RWPE1 (cell line): ENCODE measurements at regions not wholly inside any gene's neighbourhood (a gene's known extent, or its start where the extent isn't known, plus 50 kb on each side); places are given as distances from the start of the nearest gene placed in this dataset.

Experiments used
- CTCF ChIA-PET: fragments of 350-600 bp; sonication (Branson Sonifier 250); formaldehyde crosslinking; extraction: SDS; loops from one replicate; lab custom pipeline; 2021; lab: Yijun Ruan, JAX
- POLR2A ChIA-PET: fragments of 400-600 bp; formaldehyde crosslinking; extraction: SDS; loops from one replicate; lab custom pipeline; 2020; ENCODE audit warnings: antibody characterized with exemption; ENCODE audit not compliant: low non-redundant PET; lab: Yijun Ruan, JAX
- DNase-seq: peaks from one replicate; pipeline ENCODE4 v3.0.0; 2012; ENCODE audit warnings: low spot score
- H3K27ac ChIP-seq: fragments of 450-650 bp; 2 replicates; pipeline ENCODE4 v1.5.1; 2017
- TF ChIP-seq, protein P1 (sequence below): fragments of 450-650 bp; conservative IDR thresholded peaks from 2 replicates; pipeline ENCODE4 v1.5.1; 2017; ENCODE audit warnings: low read depth, mild to moderate bottlenecking

DNA sequence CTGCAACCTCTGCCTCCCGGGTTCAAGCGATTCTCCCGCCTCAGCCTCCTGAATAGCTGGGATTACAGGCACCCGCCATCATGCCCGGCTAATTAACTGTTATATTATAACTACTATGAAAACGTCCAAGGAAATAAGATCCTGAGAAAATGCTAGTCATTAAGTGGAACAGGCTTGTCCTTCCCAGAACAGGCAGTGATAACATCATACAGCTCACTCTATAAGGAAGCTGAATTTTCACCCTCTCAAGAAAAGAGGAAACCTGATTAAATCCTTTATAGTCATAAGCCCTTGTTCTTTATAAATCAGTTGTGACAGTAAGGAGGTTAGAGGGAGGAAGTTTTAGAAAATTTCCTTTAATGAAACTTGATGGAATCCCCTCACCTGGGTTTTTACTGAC is 163.9 kb upstream of the CLINT1 start:
- TF ChIP-seq, protein P1, sequence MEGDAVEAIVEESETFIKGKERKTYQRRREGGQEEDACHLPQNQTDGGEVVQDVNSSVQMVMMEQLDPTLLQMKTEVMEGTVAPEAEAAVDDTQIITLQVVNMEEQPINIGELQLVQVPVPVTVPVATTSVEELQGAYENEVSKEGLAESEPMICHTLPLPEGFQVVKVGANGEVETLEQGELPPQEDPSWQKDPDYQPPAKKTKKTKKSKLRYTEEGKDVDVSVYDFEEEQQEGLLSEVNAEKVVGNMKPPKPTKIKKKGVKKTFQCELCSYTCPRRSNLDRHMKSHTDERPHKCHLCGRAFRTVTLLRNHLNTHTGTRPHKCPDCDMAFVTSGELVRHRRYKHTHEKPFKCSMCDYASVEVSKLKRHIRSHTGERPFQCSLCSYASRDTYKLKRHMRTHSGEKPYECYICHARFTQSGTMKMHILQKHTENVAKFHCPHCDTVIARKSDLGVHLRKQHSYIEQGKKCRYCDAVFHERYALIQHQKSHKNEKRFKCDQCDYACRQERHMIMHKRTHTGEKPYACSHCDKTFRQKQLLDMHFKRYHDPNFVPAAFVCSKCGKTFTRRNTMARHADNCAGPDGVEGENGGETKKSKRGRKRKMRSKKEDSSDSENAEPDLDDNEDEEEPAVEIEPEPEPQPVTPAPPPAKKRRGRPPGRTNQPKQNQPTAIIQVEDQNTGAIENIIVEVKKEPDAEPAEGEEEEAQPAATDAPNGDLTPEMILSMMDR, result no peak
- CTCF ChIA-PET, result no interaction called here
- POLR2A ChIA-PET, result no interaction called here
- no peak for DNase-seq
- H3K27ac ChIP-seq, result no peak overlapping the region

DNA sequence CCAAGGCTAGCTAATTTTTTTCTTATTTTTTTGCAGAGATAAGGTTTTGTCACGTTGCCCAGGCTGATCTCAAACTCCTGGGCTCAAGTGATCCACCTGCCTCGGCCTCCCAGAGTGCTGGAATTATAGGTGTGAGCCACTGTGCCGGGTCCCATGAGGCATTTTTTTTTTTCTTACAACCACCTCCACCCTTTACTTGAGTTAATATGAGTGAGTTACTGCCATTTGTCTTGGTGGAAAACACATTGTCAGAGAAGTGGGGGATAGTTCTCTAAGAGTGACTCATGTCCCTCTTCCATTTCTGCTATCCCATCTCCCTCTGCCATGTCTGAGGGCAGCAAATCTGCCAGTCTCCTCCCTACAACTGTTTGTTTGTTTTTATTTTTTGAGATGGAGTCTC is 163.4 kb upstream of the CLINT1 start:
- no peak for DNase-seq
- ChIA-PET POLR2A (no interaction called here), CTCF (no interaction called here)
- no peak overlapping the region for H3K27ac ChIP-seq
- TF ChIP-seq, protein P1, result no peak

DNA sequence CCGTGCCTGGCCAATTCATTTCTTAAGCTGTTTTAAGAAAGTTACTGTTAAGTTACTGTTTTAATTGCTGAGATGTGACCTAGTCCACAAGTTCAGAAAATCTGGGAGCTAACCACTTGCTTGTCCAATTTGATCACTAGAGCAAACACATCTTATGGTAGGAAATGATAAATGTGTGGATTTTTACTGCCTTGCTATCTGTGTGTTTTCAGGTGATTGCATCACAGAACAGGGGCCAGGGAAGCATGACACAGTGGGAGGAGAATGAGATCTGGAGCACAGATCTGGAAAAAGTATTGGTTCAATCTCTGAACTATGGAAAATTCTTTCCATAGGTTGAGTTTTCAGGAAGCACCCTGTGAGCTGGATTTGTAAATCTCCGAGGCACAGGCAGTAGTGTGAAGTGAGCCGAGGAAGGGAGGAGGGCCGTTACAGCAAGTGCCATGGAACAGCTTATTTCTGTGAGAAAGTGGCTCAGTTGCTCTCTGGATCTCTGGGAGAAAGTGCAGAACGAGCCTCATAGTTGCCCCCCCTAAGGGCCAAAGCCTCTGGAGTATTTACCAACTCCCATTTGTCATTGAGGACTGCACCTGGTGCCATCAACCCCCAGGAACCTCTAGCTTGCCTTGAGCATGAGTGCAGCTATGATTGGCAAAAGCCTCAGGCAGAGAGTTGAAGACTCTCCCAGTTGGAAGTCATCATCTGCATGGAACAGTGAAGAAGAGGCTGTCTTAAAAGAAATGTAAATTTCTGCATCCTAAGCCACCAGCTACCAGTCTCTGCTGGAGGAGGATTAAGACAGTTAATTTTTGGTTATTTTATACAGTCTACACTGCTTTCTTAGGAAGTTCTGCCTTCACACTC is 161.8 kb upstream of the CLINT1 start:
- DNase-seq, result no peak
- CTCF ChIA-PET, result interaction anchor here (0.7 kb wide), 1 partner anchor 304 kb away, joined by 3 read pairs; no protein-coding TSS in a partner anchor
- POLR2A ChIA-PET, result no interaction called here
- TF ChIP-seq, protein P1, result no peak
- no peak overlapping the region for H3K27ac ChIP-seq

DNA sequence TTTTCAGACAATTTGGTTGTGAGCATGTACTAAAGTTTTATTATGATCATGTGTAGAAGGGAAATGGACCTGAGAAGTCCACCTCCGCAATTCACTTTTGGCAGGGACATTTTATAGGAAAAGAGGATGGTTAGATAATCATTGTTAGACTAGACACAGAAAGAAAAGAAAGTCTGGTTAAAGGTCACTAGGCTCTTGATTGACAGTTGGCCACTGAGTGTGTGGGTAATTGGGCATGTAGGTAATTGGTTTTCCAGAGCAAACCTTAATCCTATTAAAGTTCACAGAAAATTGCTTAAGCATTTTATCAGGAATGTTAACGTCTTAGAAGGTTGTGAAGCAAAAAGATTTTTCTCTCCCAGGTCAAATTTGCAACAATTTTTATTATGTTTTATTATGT is 158.5 kb upstream of the CLINT1 start:
- H3K27ac ChIP-seq, result no peak overlapping the region
- ChIA-PET CTCF (interaction anchor here (1.2 kb wide), 1 partner anchor 57 kb away, joined by 3 read pairs; no protein-coding TSS in a partner anchor), POLR2A (no interaction called here)
- TF ChIP-seq, protein P1, result no peak
- no peak for DNase-seq

DNA sequence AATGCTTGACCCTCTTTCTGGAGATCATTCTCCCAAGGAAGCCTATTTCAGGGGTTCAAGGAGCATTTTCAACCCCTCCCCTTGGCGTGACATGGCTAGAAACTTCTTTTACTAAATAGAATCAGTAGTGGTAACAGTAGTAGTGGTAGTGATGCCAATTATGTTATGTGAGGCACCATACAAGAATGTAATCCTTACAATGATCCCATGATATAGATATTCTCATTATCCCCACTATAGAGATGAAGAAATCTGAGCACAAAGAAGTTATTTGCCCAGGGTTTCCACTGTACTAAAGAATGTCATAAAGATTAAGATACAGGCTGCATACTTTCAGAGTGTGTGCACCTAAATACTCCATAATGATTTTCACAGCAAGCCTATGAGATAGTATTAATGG is 155.4 kb upstream of the CLINT1 start:
- ChIA-PET CTCF (interaction anchor here (0.6 kb wide), 1 partner anchor 683 kb away, joined by 3 read pairs; no protein-coding TSS in a partner anchor), POLR2A (no interaction called here)
- H3K27ac ChIP-seq, result no peak overlapping the region
- TF ChIP-seq, protein P1, result no peak
- no peak for DNase-seq

DNA sequence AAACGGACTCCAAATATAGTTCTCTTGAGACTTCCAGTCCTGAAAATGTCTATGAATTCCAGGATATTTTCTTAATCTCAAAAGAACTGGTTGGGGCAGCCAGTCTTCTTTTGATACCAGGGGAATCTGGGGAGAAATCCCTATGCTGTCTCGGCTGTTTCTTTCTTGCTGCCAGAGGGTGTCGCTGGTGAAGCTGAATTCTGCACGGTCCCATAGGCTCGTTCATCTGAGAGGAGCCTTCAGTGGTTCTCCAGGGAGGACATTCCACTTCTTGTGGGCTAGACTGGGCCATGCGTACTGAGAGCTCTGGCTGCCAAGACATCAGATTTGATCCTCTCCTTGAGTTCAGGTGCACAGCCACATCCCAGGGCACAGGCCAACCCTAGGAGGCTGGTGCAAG is 155.0 kb upstream of the CLINT1 start:
- POLR2A ChIA-PET, result no interaction called here
- CTCF ChIA-PET, result interaction anchor here (0.6 kb wide), 1 partner anchor 683 kb away, joined by 3 read pairs; no protein-coding TSS in a partner anchor
- no peak overlapping the region for H3K27ac ChIP-seq
- TF ChIP-seq, protein P1, result no peak
- DNase-seq, result peak; percentile 33
